IPS-NIHi11 (cell line): ENCODE measurements at regions not wholly inside any gene's neighbourhood (a gene's known extent, or its start where the extent isn't known, plus 50 kb on each side); places are given as distances from the start of the nearest gene placed in this dataset.
"Not testable (repeated sequence)": the region's sequence is repeated elsewhere in the genome, so short reads cannot be mapped to it uniquely, and the experiment has no call there.

Source experiments
- DNase-seq: peaks from one replicate; pipeline ENCODE4 v3.0.0; 2012; ENCODE audit warnings: mixed read lengths, low spot score

DNA sequence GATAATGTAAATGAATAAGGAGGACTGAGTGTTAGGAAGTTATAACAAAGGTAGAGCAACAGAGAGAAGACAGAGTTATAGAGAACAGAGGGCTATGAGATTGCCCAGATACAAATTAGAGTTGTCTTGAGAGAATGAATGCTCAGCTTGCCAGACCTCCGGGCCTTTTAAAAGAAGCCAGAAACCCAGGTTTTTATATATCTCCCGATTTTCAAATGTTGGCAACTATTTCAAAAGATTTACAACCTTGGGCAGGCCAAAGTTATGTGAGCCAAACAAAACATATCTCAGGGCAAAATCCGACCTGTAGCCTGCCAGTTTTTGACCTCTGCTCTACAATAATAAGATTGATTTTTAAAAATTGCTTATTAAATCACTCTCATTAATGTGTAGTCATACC is 573.1 kb upstream of the SLC10A2 start:
- DNase-seq = no peak

DNA sequence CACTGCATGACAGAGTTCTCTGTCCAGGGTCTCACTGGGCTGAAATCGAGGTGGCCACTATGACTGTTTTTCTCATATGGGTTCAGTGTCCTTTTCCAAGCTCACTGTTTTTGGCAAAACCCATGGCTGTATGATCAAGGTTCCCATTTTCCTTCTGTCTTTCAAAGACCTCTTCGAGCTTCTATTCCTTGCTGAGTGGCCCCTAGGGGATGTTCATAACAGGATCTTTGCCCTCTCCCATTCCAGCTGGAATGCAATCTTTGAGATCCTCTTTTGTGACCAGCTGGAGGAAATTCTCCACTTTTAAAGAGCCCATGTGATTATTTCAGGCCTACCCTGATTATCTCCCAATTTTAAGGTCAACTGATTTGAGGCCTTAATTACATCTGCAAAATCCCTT is 572.5 kb upstream of the SLC10A2 start:
- no peak for DNase-seq

DNA sequence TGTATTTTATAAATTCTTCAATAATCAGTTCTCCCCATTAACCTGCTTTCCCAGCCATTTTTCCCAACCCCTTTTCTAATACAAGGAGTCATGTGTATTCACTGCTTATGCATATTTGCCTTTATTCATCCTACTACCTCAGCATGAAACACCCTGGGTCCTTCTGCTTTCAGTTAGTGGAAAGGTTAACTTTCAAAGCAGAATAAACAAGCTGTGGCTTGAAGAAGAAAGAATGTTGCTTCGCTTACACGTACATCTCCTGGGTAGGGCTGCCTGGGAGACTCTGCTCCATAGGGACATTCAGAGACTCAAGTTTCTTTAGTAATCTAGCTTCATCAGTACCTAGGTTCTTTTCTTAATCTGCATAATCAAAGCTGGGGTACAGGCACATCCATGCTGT is 567.8 kb upstream of the SLC10A2 start:
- DNase-seq = no peak

DNA sequence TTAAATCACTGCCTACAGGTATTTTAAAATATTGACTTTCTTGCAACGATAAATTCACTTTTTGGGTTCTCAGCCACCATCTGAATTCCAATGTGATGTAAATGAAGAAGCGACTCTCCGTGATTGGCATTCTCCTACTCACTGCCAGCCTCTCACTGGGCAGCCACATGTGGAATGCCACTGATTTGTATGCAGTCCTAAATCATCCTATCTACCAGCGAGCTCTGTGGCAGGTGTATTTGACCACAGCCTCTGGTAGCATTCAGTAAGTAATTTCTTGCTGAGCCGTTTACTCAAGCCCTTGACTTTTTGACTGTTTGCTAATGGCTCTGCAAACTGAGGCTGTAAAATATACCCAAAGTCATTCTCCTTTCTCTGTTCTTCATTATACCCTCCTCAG is 559.0 kb upstream of the SLC10A2 start:
- no peak for DNase-seq

DNA sequence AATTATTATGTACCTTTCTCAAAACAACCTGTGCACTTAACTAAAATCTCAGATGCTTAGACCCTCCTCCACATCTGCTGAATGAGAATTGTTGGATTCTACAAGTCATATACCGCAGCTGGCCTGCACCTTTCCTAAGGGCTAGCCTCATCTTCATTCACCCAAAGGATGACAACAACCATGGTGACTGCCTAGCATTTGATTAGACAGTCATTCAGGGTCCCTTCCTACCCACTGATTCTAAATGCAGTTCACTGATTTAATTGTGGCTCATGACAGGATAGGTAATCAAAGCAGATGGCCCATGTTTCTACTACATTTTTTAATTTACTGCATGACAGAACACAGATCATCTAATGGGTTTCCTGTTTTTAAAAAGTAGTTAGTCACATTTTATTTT is 551.9 kb upstream of the SLC10A2 start:
- DNase-seq = no peak

DNA sequence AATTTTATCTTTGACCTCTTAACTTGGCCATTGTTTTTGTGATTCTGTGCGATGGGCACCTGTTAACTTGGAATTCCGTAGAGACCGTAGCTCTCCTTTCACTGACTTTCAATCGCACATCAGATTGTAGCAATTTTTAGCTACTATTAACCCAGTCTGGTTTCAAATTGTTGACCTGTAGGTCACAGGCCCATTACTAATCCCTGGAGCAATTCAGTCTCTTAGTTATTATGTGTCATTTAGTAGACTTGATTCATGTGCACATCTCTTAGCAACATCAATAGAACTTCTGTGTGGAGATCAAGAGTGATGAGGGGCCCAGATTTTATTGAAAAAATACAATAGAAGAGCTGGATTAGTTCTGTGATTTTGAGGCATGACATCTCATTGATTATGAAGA is 549.6 kb upstream of the SLC10A2 start:
- DNase-seq = no peak

DNA sequence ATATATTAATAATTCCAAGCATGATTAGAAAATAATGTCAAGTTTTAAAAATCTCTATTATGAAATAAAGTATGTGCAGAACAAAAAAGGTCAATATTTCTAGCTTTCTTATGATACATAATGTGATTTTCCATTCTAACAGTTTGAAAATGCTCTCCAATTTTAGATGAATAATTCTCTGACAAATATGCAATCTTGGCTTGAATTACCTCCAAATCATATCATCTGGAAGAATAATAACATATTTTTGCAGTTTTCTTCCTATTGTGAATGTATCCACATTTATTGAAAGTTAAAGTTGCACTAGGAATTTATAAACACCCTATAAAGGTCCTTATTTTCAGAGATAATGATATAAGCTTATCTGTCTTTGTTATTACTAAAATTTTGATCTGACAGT is 548.5 kb upstream of the SLC10A2 start:
- DNase-seq = no peak

DNA sequence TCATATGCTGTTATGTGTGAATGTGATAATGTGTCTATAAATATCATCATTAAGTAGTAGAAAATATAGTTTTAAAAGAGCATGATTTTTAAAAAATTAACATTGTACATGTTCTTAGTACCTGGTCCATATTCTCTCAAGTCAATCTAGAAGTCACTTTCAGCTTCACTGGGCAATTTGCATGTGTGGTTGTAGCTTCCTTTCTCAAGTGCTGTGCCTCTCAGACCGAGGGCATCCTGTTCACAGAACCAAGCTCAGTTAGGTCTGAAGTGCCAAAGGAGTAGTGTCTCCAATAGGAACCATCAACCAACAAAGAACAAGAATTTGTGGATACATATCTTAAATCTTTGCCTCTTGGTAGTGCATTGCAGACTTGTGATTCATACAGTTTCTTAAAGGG is 541.8 kb upstream of the SLC10A2 start:
- DNase-seq = no peak

DNA sequence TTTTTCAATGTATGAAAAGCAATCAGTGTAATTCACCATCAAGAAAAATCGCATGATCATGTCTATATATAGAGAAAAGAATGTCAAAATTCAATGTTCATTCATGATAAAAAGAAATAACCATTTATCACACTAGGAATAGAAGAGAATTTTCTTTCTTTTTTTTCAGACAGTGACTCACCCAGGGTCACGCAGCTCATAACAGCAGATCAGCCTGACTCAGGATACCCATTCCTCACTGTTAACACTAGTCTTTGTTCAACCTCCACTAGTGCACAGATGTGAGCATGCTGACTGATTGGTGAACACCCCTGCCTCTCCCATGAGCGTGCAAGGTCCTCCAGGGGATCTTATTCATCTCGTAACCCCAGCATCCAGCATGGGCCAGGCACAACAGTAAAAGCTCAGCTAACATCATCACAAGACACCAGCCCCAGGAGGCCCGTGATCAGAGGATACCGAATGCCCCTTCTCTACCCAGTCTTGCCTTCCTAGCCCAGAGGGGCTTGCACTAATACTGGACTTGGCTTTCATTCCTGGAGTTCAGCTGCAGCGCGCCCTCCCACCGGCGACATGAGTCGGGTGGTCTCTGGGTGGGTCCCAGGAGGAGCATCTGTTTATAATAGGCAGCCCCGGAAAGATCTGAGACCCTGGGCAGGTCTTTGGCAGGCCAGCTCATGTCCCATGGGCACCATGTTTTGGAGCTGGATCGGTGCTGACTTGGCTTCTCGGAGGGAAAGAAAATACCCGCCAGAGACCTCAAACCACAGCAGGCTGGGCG is 539.5 kb upstream of the SLC10A2 start:
- DNase-seq = no peak

DNA sequence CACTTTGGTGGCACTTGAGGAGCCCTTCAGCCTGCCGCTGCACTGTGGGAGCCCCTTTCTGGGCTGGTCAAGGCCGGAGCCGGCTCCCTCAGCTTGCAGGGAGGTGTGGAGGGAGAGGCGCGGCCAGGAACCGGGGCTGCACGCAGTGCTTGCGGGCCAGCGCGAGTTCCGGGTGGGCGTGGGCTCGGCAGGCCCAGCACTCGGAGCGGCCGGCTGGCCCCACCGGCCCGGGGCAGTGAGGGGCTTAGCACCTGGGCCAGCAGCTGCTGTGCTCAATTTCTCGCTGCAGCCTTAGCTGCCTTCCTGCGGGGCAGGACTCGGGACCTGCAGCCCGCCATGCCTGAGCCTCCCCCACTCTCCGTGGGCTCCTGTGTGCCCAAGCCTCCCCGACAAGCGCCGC is 533.7 kb upstream of the SLC10A2 start:
- not testable (repeated sequence) for DNase-seq

DNA sequence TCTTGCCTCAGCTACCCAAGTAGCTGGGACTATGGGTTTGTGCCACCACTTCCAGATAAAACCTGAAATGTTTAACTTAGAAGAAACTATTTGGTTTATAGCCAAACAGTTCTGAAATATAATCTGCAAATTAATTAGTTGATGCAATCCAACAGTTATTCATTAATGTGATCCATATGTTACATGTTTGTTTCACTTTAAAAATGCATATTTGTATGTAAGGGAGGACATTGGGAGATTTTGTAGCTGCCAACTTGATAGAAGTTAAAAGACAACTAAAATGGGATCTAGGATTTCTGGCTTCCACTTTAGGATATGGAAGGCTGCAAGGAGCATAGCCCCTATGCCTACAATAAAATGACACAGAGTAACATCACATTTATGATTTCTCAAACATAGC is 532.5 kb upstream of the SLC10A2 start:
- DNase-seq = no peak

DNA sequence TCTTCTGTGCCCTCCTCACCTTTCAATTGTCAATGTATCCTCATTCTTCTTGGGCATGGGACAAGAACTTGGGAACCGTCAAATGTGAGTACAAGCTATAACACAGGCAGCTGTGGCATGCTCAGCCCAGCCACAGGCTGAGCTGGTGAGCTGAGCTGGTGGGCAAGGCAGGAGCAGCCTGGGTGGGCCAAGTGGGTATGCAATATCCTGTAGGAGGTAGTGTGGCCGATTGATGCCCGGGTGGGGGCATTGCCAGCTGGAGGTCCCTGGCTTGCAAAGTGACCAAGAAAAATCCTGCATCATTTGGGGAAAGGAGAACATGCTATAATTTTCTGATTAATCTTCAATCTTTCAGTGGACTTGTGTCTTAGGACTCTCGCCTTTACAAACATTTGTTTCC is 507.2 kb upstream of the SLC10A2 start:
- DNase-seq = no peak

DNA sequence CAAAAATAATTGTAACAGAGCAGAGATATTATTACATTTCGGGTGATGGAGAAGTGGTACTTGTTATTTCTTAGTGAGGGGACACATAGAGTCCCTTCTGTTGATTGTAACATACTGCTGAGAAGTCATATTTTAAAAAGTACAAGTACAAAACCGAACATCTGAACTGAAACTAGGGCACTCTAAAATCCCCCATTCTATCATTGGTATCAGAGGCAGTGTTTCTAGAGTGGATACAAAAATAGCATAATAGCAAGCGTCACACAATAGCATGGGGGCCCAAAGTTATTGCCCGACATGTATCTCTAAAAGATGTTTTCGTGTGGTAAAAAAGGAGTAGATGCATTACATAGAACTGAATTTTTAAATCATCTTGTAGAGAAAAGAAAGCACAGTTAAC is 502.1 kb upstream of the SLC10A2 start:
- DNase-seq = no peak

DNA sequence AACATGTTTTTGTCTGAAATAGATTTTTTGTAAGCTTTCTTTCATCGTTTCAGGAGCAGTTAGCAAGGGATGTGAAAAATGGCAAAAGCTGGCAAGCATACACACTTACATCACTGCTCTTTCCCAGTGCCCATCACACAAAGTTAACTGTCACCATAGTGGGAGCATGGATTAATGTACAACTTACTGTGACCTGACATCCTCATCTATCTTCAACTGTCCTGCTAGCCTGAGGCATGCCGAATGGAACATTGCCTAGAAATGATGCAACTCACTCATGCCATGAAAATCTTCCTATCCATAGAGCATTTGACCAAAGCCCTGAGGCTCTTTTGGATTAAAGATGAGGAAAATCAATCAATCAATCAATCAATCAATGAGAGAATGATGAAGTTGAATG is 491.7 kb upstream of the SLC10A2 start:
- DNase-seq = no peak

DNA sequence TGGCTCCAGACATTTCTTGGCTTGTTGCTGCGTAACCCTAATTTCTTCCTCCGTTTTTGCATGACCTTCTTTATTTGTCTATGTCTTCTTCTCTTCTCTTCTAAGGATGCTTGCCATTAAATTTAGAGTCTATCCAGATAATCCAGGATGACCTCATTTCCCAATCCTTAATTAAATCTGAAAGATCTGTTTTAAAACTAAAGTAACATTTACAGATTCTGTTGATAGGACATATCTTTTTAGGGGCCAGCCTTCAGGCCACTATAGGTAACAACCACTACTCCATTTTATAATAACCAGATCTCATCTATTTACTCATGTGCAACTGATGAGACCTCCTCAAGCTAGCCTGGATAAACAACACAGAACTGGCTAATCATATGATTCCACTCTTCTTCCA is 490.5 kb upstream of the SLC10A2 start:
- DNase-seq = no peak

DNA sequence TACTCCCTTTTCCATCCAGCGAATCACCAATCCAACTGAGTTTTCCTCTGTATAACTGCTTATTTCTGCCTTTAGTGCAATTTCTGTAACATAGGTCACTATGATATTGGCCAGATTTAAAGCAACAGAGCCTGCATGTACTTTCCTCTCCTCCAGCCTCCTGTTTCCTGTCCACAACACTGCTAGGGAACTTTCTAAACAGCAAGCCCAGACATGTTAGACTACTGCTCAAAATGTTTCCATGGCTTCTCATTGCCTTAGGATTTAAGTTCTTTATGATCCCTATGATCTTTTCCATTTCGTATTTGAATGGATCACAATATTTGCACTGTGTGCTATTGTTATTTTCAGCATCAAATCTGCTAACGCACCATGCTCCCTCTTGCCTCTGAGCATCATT is 481.7 kb upstream of the SLC10A2 start:
- no peak for DNase-seq

DNA sequence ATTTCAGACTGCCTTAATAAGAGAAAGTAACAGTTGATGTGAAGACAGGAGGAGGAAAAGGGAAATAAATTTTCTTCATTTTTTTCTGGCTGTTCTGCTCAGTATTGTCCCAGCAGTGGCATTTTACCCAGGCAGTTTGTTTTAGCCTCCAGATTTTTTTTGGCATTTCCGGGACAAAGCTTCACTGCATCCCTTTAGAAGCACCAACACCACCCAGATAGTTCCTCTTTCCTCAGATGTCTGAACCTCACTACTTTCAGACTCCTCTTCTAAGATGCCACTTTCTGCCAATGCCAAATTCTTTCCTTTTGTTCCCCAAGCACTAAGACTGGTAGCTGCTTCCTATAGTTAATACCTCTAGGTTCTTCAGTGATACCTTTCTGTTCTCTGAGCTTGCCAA is 480.1 kb upstream of the SLC10A2 start:
- DNase-seq = no peak

DNA sequence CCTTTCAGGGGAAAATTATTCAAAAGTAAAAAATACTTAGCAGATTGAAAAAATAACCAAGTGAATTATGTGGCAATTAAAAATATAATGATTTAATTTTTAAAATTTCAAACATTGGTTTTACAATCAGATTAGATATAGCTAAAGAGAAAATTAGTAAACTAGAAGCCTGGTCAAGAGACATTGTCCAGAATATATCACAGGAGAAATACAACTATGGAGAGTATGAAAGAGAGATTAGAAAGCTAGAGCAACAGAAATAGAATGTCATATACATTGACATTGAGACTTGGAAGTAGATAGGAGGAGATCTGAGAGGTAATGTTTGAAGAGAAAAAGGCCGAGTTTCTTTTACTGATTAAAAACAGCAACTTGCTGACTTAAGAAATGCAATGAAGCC is 476.4 kb upstream of the SLC10A2 start:
- no peak for DNase-seq

DNA sequence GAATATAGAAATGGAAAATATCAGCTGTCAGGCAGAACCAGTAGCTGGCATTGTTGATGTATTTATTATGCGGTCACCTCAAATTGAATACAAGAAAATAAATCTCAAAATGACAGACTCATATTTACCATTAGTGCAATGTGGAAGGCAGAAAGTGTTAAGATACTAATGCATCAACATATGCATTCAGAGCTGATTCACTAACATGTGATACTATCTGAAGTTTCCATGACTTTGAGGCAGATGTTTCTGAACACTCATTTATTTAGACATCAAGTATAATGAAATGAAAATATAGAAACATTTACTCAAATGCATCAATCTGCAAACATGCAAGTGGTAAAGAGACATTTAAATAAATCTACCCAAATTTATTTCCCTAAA is 474.2 kb upstream of the SLC10A2 start:
- DNase-seq = no peak

DNA sequence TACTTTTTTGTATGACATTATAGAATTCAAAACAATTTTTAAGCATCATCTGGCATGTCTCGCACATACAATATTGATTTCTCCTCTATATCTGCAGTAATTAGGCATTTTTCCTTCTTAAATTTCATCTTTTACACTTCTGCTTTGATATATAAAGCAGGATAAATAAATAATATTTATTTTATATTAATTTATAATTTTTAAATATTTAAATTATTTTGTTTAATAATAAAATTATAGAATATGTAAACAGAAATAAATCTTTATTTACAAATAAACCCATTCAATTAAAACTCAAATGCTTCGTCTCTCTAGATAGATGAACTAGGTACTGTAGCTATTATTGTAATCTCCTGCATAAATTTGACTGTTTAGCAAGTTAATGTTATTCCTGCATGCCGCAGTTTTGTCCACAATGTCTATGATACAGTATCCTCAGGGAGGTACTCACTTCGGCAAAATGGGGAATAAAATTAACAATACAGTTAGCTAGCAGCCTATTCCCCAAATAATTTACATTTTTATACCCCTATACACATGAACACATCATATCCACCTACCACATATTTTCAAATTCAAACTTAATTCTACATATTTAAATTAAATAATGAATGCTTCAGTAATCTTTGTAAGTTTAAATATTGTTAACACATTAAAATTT is 473.6 kb upstream of the SLC10A2 start:
- no peak for DNase-seq

DNA sequence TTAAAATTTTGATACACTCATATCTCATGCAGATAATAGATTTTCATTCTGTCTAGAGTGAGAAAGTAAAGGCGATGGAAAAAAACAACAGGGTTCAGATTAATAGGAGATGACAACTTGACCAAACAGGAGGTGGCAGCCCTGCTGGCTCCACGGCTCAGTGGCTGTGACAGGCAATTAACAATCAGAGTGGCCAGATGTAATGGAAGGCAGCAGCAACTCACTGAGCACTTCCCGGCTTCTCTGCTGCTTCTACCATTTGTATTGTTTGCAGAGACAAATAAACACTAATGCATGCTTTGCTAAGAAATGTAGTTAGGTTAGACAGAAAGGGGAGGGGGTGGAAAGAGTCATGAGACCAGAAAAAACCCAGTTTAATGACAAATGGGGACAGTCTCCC is 473.0 kb upstream of the SLC10A2 start:
- DNase-seq = peak; percentile 23

DNA sequence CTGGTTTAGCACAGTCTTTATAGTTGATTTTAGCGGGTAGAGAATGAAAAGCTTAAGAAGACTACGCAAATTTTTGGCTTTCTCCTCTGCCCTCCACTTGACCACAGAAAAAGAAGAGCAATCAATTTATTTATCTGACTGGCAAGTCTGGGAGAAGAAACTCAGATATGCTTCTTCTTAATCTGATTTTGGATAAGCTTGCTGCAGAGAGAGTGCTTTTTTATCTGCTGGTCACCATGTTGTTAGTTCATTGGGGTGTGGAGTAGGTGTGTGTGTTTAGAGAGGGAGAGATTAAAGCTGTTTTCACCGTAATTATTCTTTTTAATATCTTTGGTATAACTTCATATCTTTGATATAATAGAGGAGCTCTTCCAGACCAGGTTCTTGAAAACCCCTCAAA is 471.4 kb upstream of the SLC10A2 start:
- no peak for DNase-seq

DNA sequence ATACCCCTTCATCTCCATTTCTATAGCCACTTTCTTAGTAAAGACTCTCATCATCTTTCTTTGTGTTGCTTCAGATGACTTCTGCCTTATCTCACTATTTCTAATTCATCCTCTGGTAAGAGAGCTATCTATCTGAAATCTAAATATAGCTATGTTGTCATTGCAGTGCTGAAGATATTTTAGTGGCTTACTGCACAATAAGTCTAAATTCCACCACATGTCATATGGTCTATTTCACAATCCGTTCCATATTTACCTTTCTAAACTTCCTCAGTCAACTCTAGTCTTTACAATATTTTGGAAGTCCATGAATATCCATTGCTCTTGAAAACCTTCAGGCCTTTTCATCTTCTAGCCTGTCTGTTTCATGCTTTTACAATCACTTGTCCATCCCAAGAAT is 465.1 kb upstream of the SLC10A2 start:
- no peak for DNase-seq

DNA sequence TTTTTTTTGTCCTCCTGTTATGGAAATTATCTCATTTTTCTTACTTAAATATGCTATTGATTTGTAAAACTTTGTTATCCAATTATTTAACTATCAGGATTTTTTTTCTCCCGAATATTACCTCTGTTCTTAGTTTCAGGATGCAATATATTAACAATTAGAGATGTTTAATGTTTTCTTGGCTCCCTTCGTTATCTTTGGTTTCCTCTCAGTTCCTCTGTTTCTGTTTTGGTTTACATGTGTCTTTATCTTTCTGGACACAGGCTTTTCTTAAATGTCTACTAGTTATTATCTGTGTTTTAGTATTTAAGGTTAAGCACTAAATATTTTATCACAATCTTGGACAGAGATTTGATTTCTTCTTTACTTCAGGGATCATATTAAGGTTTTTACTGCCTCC is 462.2 kb upstream of the SLC10A2 start:
- no peak for DNase-seq
